Calu3 (cell line): ENCODE measurements at regions not wholly inside any gene's neighbourhood (a gene's known extent, or its start where the extent isn't known, plus 50 kb on each side); places are given as distances from the start of the nearest gene placed in this dataset.
"Not testable (repeated sequence)": the region's sequence is repeated elsewhere in the genome, so short reads cannot be mapped to it uniquely, and the experiment has no call there.

Source experiments
- BruUV-seq: library from RNA; stranded (reverse); fragments of 400-500 nt; replicated peaks from 2 replicates; lab custom pipeline; 2021; lab: Mats Ljungman, UMichigan
- CTCF ChIA-PET: fragments of 300-600 bp; sonication (Branson Sonifier 250); formaldehyde crosslinking; loops from one replicate; lab custom pipeline; 2022; ENCODE audit warnings: antibody characterized with exemption; lab: Charles Lee
- DNase-seq: peaks from one replicate; pipeline ENCODE4 v3.0.0; 2022
- H3K27ac Mint-ChIP-seq: one replicate; pipeline ENCODE4 v1.8.0; 2022; ENCODE audit warnings: mixed read lengths; ENCODE audit not compliant: unreplicated experiment
- H3K27me3 Mint-ChIP-seq: one replicate; pipeline ENCODE4 v1.8.0; 2022; ENCODE audit warnings: mixed read lengths; ENCODE audit not compliant: unreplicated experiment
- H3K36me3 Mint-ChIP-seq: one replicate; pipeline ENCODE4 v1.8.0; 2022; ENCODE audit warnings: mild to moderate bottlenecking, moderate library complexity, mixed read lengths; ENCODE audit not compliant: insufficient read depth, unreplicated experiment
- H3K4me1 Mint-ChIP-seq: one replicate; pipeline ENCODE4 v1.8.0; 2022; ENCODE audit warnings: mild to moderate bottlenecking, low read depth, mixed read lengths; ENCODE audit not compliant: unreplicated experiment
- H3K4me3 Mint-ChIP-seq: one replicate; pipeline ENCODE4 v1.8.0; 2022; ENCODE audit warnings: mild to moderate bottlenecking, low read depth, moderate library complexity, mixed read lengths; ENCODE audit not compliant: unreplicated experiment
- H3K9me3 Mint-ChIP-seq: one replicate; pipeline ENCODE4 v1.8.0; 2022; ENCODE audit warnings: low read depth, mixed read lengths; ENCODE audit not compliant: unreplicated experiment
- intact Hi-C: fragments of 100-400 bp; cut with micrococcal nuclease; formaldehyde crosslinking; loops from one replicate; pipeline ENCODE4 v1.10.0; 2022; ENCODE audit not compliant: unreplicated experiment
- TF ChIP-seq, protein P1 (sequence below): fragments of 200-600 bp; IDR thresholded peaks from one replicate; pipeline ENCODE4 v1.8.0; 2022; ENCODE audit warnings: antibody characterized with exemption; ENCODE audit not compliant: unreplicated experiment

- Mint-ChIP-seq H3K27ac (no peak overlapping the region), H3K4me1 (no peaks in the 10 kb centered on the region), H3K4me3 (no peak overlapping the region), H3K9me3 (no peaks in the 10 kb centered on the region), H3K36me3 (no peaks in the 10 kb centered on the region), H3K27me3 (no peaks in the 10 kb centered on the region)
- no TSS peak for BruUV-seq
- DNase-seq = no peak
- TF ChIP-seq, protein P1, sequence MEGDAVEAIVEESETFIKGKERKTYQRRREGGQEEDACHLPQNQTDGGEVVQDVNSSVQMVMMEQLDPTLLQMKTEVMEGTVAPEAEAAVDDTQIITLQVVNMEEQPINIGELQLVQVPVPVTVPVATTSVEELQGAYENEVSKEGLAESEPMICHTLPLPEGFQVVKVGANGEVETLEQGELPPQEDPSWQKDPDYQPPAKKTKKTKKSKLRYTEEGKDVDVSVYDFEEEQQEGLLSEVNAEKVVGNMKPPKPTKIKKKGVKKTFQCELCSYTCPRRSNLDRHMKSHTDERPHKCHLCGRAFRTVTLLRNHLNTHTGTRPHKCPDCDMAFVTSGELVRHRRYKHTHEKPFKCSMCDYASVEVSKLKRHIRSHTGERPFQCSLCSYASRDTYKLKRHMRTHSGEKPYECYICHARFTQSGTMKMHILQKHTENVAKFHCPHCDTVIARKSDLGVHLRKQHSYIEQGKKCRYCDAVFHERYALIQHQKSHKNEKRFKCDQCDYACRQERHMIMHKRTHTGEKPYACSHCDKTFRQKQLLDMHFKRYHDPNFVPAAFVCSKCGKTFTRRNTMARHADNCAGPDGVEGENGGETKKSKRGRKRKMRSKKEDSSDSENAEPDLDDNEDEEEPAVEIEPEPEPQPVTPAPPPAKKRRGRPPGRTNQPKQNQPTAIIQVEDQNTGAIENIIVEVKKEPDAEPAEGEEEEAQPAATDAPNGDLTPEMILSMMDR = no peak
- intact Hi-C loops = no loop called here
- CTCF ChIA-PET = no interaction called here
Measured at GRCh38 chr7:142569851-142570250, 179.4 kb upstream of the PRSS1 start.

GRCh38 chr7:142568435-142569097 lies 180.7 kb upstream of the PRSS1 start:
- no peaks in the 10 kb centered on the region for H3K4me1 Mint-ChIP-seq

DNA sequence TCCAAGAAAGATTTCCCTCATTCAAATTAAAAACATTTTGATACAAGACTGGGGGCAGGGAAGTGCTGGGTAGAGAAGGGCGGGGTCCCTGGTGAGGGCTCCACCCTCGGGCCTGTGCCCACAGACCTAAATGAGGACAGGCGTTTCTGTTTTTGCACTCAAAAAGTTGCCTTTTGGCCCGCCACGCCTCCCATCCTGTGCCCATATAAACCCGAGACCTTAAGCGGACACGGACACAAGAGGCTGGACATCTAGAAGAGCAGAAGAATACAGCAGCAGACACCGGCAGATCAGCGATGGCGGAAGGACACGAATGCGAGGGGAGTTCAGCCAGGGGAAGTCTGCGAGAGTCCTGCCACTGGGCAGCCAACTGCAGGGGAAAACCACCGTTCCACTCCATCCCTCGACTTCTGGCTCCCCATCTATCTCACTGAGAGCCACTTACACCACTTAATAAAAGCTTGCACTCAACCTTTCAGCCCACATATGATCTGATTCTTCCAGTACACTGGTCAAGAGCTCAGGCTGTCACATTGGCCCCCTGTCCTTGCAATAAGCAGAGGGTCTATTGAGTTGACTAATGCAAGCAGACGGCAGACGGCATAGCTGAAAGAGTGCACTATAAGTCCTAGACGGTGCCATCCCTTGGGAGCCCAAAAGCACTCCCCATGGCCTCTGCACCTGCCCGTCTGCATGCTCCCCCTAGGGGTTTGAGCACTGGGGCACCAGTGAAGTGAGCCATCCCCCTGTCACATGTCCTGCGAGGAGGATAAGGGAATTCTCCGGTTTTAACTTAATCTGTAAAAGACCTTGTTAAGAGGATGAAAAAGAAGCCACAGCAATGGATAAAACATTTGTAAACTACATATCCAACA lies 181.8 kb upstream of the PRSS1 start:
- Mint-ChIP-seq H3K27me3 (no peaks in the 10 kb centered on the region), H3K36me3 (no peaks in the 10 kb centered on the region), H3K4me1 (peaks cover 7% of the 10 kb centered on the region), H3K4me3 (no peak overlapping the region), H3K27ac (no peak overlapping the region), H3K9me3 (no peaks in the 10 kb centered on the region)
- no peak for DNase-seq
- no TSS peak for BruUV-seq
- TF ChIP-seq, protein P1 = no peak
- CTCF ChIA-PET = no interaction called here
- intact Hi-C loops = no loop called here

More at GRCh38 chr7:142568435-142569097, 180.7 kb upstream of the PRSS1 start:
- intact Hi-C loops = no loop called here
- CTCF ChIA-PET = no interaction called here
- Mint-ChIP-seq H3K27ac (no peak overlapping the region), H3K36me3 (no peaks in the 10 kb centered on the region), H3K27me3 (no peaks in the 10 kb centered on the region), H3K9me3 (no peaks in the 10 kb centered on the region), H3K4me3 (no peak overlapping the region)
- DNase-seq = no peak
- TF ChIP-seq, protein P1 = no peak
- no TSS peak for BruUV-seq

GRCh38 chr7:142566271-142566670 lies 183.0 kb upstream of the PRSS1 start:
- no TSS peak for BruUV-seq
- TF ChIP-seq, protein P1 = no peak
- H3K36me3 Mint-ChIP-seq = no peaks in the 10 kb centered on the region
- CTCF ChIA-PET = no interaction called here
- H3K4me1 Mint-ChIP-seq = peaks cover 11% of the 10 kb centered on the region
- H3K9me3 Mint-ChIP-seq = no peaks in the 10 kb centered on the region
- no peak overlapping the region for H3K4me3 Mint-ChIP-seq
- no peak overlapping the region for H3K27ac Mint-ChIP-seq
- intact Hi-C loops = no loop called here
- DNase-seq = no peak
- H3K27me3 Mint-ChIP-seq = no peaks in the 10 kb centered on the region

DNA sequence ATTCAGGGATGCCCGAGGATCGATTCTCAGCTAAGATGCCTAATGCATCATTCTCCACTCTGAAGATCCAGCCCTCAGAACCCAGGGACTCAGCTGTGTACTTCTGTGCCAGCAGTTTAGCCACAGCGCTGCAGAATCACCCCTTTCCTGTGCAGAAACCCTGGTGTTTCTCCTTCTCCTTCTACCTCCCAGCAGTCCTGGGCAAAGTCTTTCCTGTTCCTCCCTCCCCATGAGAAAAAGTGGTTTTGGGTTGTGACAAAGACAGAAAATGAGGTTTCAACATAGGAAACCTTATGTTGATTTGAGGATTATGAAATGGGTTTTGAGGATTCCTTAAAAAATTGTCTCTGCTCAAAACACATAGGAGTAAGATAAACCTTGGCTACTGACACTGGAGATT lies 185.1 kb upstream of the PRSS1 start:
- DNase-seq, CTCF ChIA-PET, H3K36me3 Mint-ChIP-seq: not testable (repeated sequence)

More for the DNA sequence above, 185.1 kb upstream of the PRSS1 start:
- H3K27ac Mint-ChIP-seq, BruUV-seq, intact Hi-C loops, H3K9me3 Mint-ChIP-seq, H3K4me3 Mint-ChIP-seq, H3K27me3 Mint-ChIP-seq: not testable (repeated sequence)
- H3K4me1 Mint-ChIP-seq = peaks cover 11% of the 10 kb centered on the region
